T-cell (primary cell): ENCODE measurements at regions not wholly inside any gene's neighbourhood (a gene's known extent, or its start where the extent isn't known, plus 50 kb on each side); places are given as distances from the start of the nearest gene placed in this dataset.

ENCODE experiments used
- ATAC-seq, 4 experiments: fragments of 200-7000 bp in 3 of 4; fragments of 150-1000 bp in 1 of 4; cut with Tn5 transposase; replicated peaks in 1 of 4; 1 replicate in 3 of 4; 2 replicates in 1 of 4; pipeline ENCODE4 v1.10.0; 2021; ENCODE audit warnings: moderate library complexity in 3 of 4, mild to moderate bottlenecking in 2 of 4, moderate number of reproducible peaks in 1 of 4
- CTCF ChIA-PET, 2 donors: fragments of 300-600 bp; sonication (Branson Sonifier 250); formaldehyde crosslinking; loops; one replicate each; lab custom pipeline; 2022; ENCODE audit warnings: antibody characterized with exemption in 2 of 2; lab: Charles Lee
- POLR2A ChIA-PET, 2 donors: fragments of 300-600 bp; sonication (Branson Sonifier 250); formaldehyde crosslinking; loops; one replicate each; lab custom pipeline; 2022; ENCODE audit warnings: antibody characterized with exemption in 2 of 2; lab: Charles Lee
- DNase-seq, 35 experiments: peaks; one replicate each; pipeline versions ENCODE4 v3.0.0 to v3.0.0-alpha.2; 2013 to 2023
- H3K27ac ChIP-seq: one replicate; pipeline ENCODE4 v1.5.1; 2013; ENCODE audit warnings: low read length
- H3K27me3 ChIP-seq, 2 experiments: replicated peaks in 1 of 2; 1 replicate in 1 of 2; 2 replicates in 1 of 2; pipeline versions ENCODE4 v1.6.1 to v1.7.0; 2013; ENCODE audit warnings: low read length in 1 of 2, mixed read lengths in 1 of 2; ENCODE audit not compliant: control insufficient read depth in 2 of 2, insufficient read depth in 2 of 2; ENCODE audit errors: extremely low read depth in 1 of 2
- H3K36me3 ChIP-seq, 2 donors: 1 replicate in 1 of 2; 2 replicates in 1 of 2; pipeline versions ENCODE4 v1.6.1 to v1.7.0; 2013; ENCODE audit warnings: low read length in 1 of 2; ENCODE audit not compliant: control insufficient read depth in 2 of 2, insufficient read depth in 1 of 2; ENCODE audit errors: extremely low read depth in 1 of 2
- H3K4me1 ChIP-seq, 2 experiments: 1 replicate in 1 of 2; 2 replicates in 1 of 2; pipeline versions ENCODE4 v1.6.1 to v1.7.0; 2013; ENCODE audit warnings: low read length in 2 of 2, mixed read lengths in 1 of 2; ENCODE audit not compliant: insufficient read depth in 2 of 2, control insufficient read depth in 1 of 2; ENCODE audit errors: extremely low read depth in 1 of 2
- H3K4me3 ChIP-seq, 2 donors: 1 replicate in 1 of 2; 2 replicates in 1 of 2; pipeline versions ENCODE4 v1.5.1 to v1.7.0; 2013; ENCODE audit warnings: mild to moderate bottlenecking in 2 of 2, low read length in 1 of 2, moderate library complexity in 1 of 2; ENCODE audit not compliant: control insufficient read depth in 1 of 2; ENCODE audit errors: extremely low read depth in 1 of 2
- H3K9me3 ChIP-seq: 2 replicates; pipeline ENCODE4 v1.7.0; 2013
- H3K27ac Mint-ChIP-seq, 2 donors: one replicate each; pipeline ENCODE4 v1.8.0; 2020 to 2021; ENCODE audit warnings: mild to moderate bottlenecking in 2 of 2, mixed read lengths in 2 of 2
- H3K27me3 Mint-ChIP-seq, 2 donors: one replicate each; pipeline ENCODE4 v1.8.0; 2021 to 2022; ENCODE audit warnings: mixed read lengths in 2 of 2
- H3K36me3 Mint-ChIP-seq: one replicate; pipeline ENCODE4 v1.8.0; 2021; ENCODE audit warnings: mixed read lengths
- H3K4me1 Mint-ChIP-seq, 3 donors: one replicate each; pipeline ENCODE4 v1.8.0; 2020 to 2022; ENCODE audit warnings: mixed read lengths in 3 of 3, mild to moderate bottlenecking in 1 of 3
- H3K4me3 Mint-ChIP-seq, 3 donors: one replicate each; pipeline ENCODE4 v1.8.0; 2020 to 2022; ENCODE audit warnings: mild to moderate bottlenecking in 3 of 3, mixed read lengths in 3 of 3, moderate library complexity in 3 of 3
- H3K9me3 Mint-ChIP-seq, 3 donors: one replicate each; pipeline ENCODE4 v1.8.0; 2020 to 2022; ENCODE audit warnings: mixed read lengths in 3 of 3
- WGBS: methylation state at CpG from one replicate; pipeline ENCODE4 v1.1.5; 2013; ENCODE audit warnings: missing lambda C conversion rate; ENCODE audit not compliant: insufficient coverage; 5-methylcytosine and 5-hydroxymethylcytosine counted together

- CTCF ChIA-PET: no interaction called here
- no peak overlapping the region for H3K27ac Mint-ChIP-seq
- peaks cover 0 to 35% of the 10 kb centered on the region in 2 experiments for H3K27me3 ChIP-seq
Observed at GRCh38 chr3:13133471-13133981, 60.3 kb upstream of the IQSEC1 start.

GRCh38 chr3:13132731-13133410 is 59.6 kb upstream of the IQSEC1 start:
- CTCF ChIA-PET: no interaction called here
- Mint-ChIP-seq H3K9me3 (no peaks in the 10 kb centered on the region), H3K4me1 (peaks cover 4 to 12% (median 6%) of the 10 kb centered on the region in 3 donors), H3K27me3 (peaks cover 0 to 12% of the 10 kb centered on the region in 2 donors), H3K4me3 (no peak overlapping the region), H3K36me3 (no peaks in the 10 kb centered on the region), H3K27ac (no peak overlapping the region)
- Histone ChIP-seq H3K9me3 (no peaks in the 10 kb centered on the region), H3K4me3 (no peak overlapping the region), H3K27ac (no peak overlapping the region), H3K36me3 (no peaks in the 10 kb centered on the region), H3K4me1 (no peaks in the 10 kb centered on the region), H3K27me3 (peaks cover 0 to 29% of the 10 kb centered on the region in 2 experiments)
- DNase-seq (no peak), ATAC-seq (no peak)
- POLR2A ChIA-PET: no interaction called here
- WGBS: 13% methylated on average over 2 of the region's 6 CpGs

More at GRCh38 chr3:13133471-13133981, 60.3 kb upstream of the IQSEC1 start:
- H3K4me3 ChIP-seq: no peak overlapping the region
- H3K36me3 ChIP-seq: no peaks in the 10 kb centered on the region
- Mint-ChIP-seq H3K36me3 (no peaks in the 10 kb centered on the region), H3K9me3 (no peaks in the 10 kb centered on the region), H3K27me3 (peaks cover 0 to 12% of the 10 kb centered on the region in 2 donors), H3K4me1 (peaks cover 4 to 12% (median 6%) of the 10 kb centered on the region in 3 donors), H3K4me3 (no peak overlapping the region)
- no peak overlapping the region for H3K27ac ChIP-seq
- H3K4me1 ChIP-seq: no peaks in the 10 kb centered on the region
- POLR2A ChIA-PET: no interaction called here
- WGBS: 86% methylated on average over 6 of the region's 14 CpGs
- H3K9me3 ChIP-seq: no peaks in the 10 kb centered on the region
- ATAC-seq (no peak), DNase-seq (peak in 1 of 35 experiments; percentile 8)

GRCh38 chr3:13132281-13132680 is 59.1 kb upstream of the IQSEC1 start:
- Mint-ChIP-seq H3K4me3 (no peak overlapping the region), H3K4me1 (peaks cover 4 to 12% (median 6%) of the 10 kb centered on the region in 3 donors), H3K27me3 (peaks cover 0 to 12% of the 10 kb centered on the region in 2 donors), H3K36me3 (no peaks in the 10 kb centered on the region), H3K9me3 (no peaks in the 10 kb centered on the region), H3K27ac (no peak overlapping the region)
- no peak overlapping the region for H3K27ac ChIP-seq
- DNase-seq (no peak), ATAC-seq (no peak)
- H3K27me3 ChIP-seq: peaks cover 0 to 28% of the 10 kb centered on the region in 2 experiments
- WGBS: 75% methylated on average over 4 of the region's 4 CpGs
- no peak overlapping the region for H3K4me3 ChIP-seq
- no peaks in the 10 kb centered on the region for H3K9me3 ChIP-seq
- H3K36me3 ChIP-seq: no peaks in the 10 kb centered on the region
- CTCF ChIA-PET: no interaction called here
- POLR2A ChIA-PET: no interaction called here
- no peaks in the 10 kb centered on the region for H3K4me1 ChIP-seq

- Mint-ChIP-seq H3K9me3 (no peaks in the 10 kb centered on the region), H3K4me3 (no peak overlapping the region), H3K36me3 (no peaks in the 10 kb centered on the region), H3K27ac (no peak overlapping the region), H3K4me1 (peaks cover 4 to 12% (median 6%) of the 10 kb centered on the region in 3 donors), H3K27me3 (peaks cover 0 to 5% of the 10 kb centered on the region in 2 donors)
- Histone ChIP-seq H3K27me3 (peaks cover 0 to 19% of the 10 kb centered on the region in 2 experiments), H3K9me3 (no peaks in the 10 kb centered on the region), H3K36me3 (no peaks in the 10 kb centered on the region), H3K4me1 (no peaks in the 10 kb centered on the region), H3K4me3 (no peak overlapping the region), H3K27ac (no peak overlapping the region)
- 60% methylated on average over 1 of the region's 3 CpGs for WGBS
- ChIA-PET POLR2A (no interaction called here), CTCF (no interaction called here)
- ATAC-seq: no peak
- no peak for DNase-seq
Observed at GRCh38 chr3:13130464-13131193, 57.4 kb upstream of the IQSEC1 start.

GRCh38 chr3:13125092-13126015 is 52.1 kb upstream of the IQSEC1 start:
- WGBS: 91% methylated on average over 11 of the region's 13 CpGs
- Mint-ChIP-seq H3K4me3 (no peak overlapping the region), H3K27me3 (peaks cover 0 to 4% of the 10 kb centered on the region in 2 donors), H3K9me3 (no peaks in the 10 kb centered on the region), H3K4me1 (no peaks in the 10 kb centered on the region), H3K36me3 (no peaks in the 10 kb centered on the region), H3K27ac (no peak overlapping the region)
- no peaks in the 10 kb centered on the region for H3K9me3 ChIP-seq
- H3K27me3 ChIP-seq: peaks cover 0 to 10% of the 10 kb centered on the region in 2 experiments
- no peak overlapping the region for H3K4me3 ChIP-seq
- DNase-seq: no peak
- ChIA-PET CTCF (interaction anchor here in 1 of 2 donors (1.0 kb wide), 1 partner anchor 337 kb away, joined by 3 read pairs; no protein-coding TSS in a partner anchor), POLR2A (interaction anchor here in 1 of 2 donors (0.6 kb wide), 1 partner anchor 153 kb away, joined by 3 read pairs; no protein-coding TSS in a partner anchor)
- H3K36me3 ChIP-seq: no peaks in the 10 kb centered on the region
- ATAC-seq: no peak
- no peak overlapping the region for H3K27ac ChIP-seq
- no peaks in the 10 kb centered on the region for H3K4me1 ChIP-seq

- H3K4me3 Mint-ChIP-seq: no peak overlapping the region
- Histone ChIP-seq H3K27ac (no peak overlapping the region), H3K4me1 (no peaks in the 10 kb centered on the region), H3K27me3 (peaks cover 0 to 15% of the 10 kb centered on the region in 2 experiments), H3K9me3 (no peaks in the 10 kb centered on the region), H3K36me3 (no peaks in the 10 kb centered on the region), H3K4me3 (no peak overlapping the region)
- H3K27ac Mint-ChIP-seq: no peak overlapping the region
- ChIA-PET CTCF (interaction anchor here in 1 of 2 donors (1.0 kb wide), 1 partner anchor 338 kb away, joined by 3 read pairs; no protein-coding TSS in a partner anchor), POLR2A (no interaction called here)
- H3K9me3 Mint-ChIP-seq: no peaks in the 10 kb centered on the region
- no peak for DNase-seq
- no peaks in the 10 kb centered on the region for H3K4me1 Mint-ChIP-seq
- H3K27me3 Mint-ChIP-seq: peaks cover 0 to 4% of the 10 kb centered on the region in 2 donors
- 76% methylated on average over 11 of the region's 11 CpGs for WGBS
- H3K36me3 Mint-ChIP-seq: no peaks in the 10 kb centered on the region
- no peak for ATAC-seq
Observed at GRCh38 chr3:13124631-13125030, 51.4 kb upstream of the IQSEC1 start.
